GM12891 (cell line): ENCODE measurements at regions not wholly inside any gene's neighbourhood (a gene's known extent, or its start where the extent isn't known, plus 50 kb on each side); places are given as distances from the start of the nearest gene placed in this dataset.

Source experiments
- POLR2A ChIP-seq: IDR thresholded peaks from 2 replicates; pipeline ENCODE4 v1.6.1; 2011; ENCODE audit warnings: low read depth, low read length, control low read depth
- POLR2AphosphoS5 ChIP-seq: IDR thresholded peaks from 2 replicates; pipeline ENCODE4 v1.6.1; 2011; ENCODE audit warnings: low read depth, low read length, control low read depth
- SPI1 ChIP-seq: IDR thresholded peaks from 2 replicates; pipeline ENCODE4 v1.6.1; 2011; ENCODE audit warnings: low read depth, low read length, control low read depth
- TAF1 ChIP-seq: IDR thresholded peaks from 2 replicates; pipeline ENCODE4 v1.6.1; 2011; ENCODE audit warnings: low read depth, low read length, control low read depth

GRCh38 chr7:93039282-93039681, 78.5 kb downstream of the SAMD9 start:
- no peak for TF ChIP-seq POLR2A
- TF ChIP-seq POLR2AphosphoS5, result no peak
- no peak for TF ChIP-seq TAF1
- no peak for TF ChIP-seq SPI1
